ENCODE measurements at regions not wholly inside any gene's neighbourhood (a gene's known extent, or its start where the extent isn't known, plus 50 kb on each side); places are given as distances from the start of the nearest gene placed in this dataset.

GRCh38 chr1:71345491-71345890 lies 264.7 kb upstream of the ZRANB2 start:
- no peak for TF ChIP-seq TCF12 (IDR thresholded peaks at IDR 0.05; ENCODE audit: low read depth)
- TF ChIP-seq NFIC (IDR thresholded peaks at IDR 0.05) = no peak
- no peak for TF ChIP-seq CREB1 (IDR thresholded peaks at IDR 0.05; ENCODE audit: low read depth)
- no peak for TF ChIP-seq FOXM1 (IDR thresholded peaks at IDR 0.05; ENCODE audit: borderline replicate concordance, low read depth)
- no peak for TF ChIP-seq ZBTB7A (IDR thresholded peaks at IDR 0.05; ENCODE audit: low read depth)

GRCh38 chr1:71343686-71344416 lies 263.0 kb upstream of the ZRANB2 start:
- no peak for TF ChIP-seq TCF12 (IDR thresholded peaks at IDR 0.05; ENCODE audit: low read depth)
- TF ChIP-seq RAD21 (IDR thresholded peaks at IDR 0.05; ENCODE audit: low read depth) = peak; percentile 11; the same call in 1 of the 2 replicates
- no peak for TF ChIP-seq EP300 (IDR thresholded peaks at IDR 0.05; ENCODE audit: borderline replicate concordance)
- no peak for TF ChIP-seq FOXM1 (IDR thresholded peaks at IDR 0.05; ENCODE audit: borderline replicate concordance, low read depth)
- TF ChIP-seq ZBTB7A (IDR thresholded peaks at IDR 0.05; ENCODE audit: low read depth) = no peak

- no peak for TF ChIP-seq MAX (IDR thresholded peaks at IDR 0.05)
- TF ChIP-seq EP300 (IDR thresholded peaks at IDR 0.05; ENCODE audit: borderline replicate concordance) = no peak
- TF ChIP-seq YY1 (IDR thresholded peaks at IDR 0.05; ENCODE audit: low read depth) = no peak
- no peak for TF ChIP-seq FOXM1 (IDR thresholded peaks at IDR 0.05; ENCODE audit: borderline replicate concordance, low read depth)
- no peak for TF ChIP-seq USF1 (IDR thresholded peaks at IDR 0.05)
- TF ChIP-seq REST (IDR thresholded peaks at IDR 0.05; ENCODE audit: low read depth) = no peak
- TF ChIP-seq RAD21 (IDR thresholded peaks at IDR 0.05; ENCODE audit: low read depth) = no peak
- no peak for TF ChIP-seq TCF12 (IDR thresholded peaks at IDR 0.05; ENCODE audit: low read depth)
- no peak for TF ChIP-seq EGR1 (IDR thresholded peaks at IDR 0.05)
- TF ChIP-seq CREB1 (IDR thresholded peaks at IDR 0.05; ENCODE audit: low read depth) = no peak
- no peak for TF ChIP-seq ZBTB7A (IDR thresholded peaks at IDR 0.05; ENCODE audit: low read depth)
- no peak for TF ChIP-seq TEAD4 (IDR thresholded peaks at IDR 0.05)
- TF ChIP-seq TAF1 (IDR thresholded peaks at IDR 0.05; ENCODE audit: low read depth) = no peak
- no peak for TF ChIP-seq NFIC (IDR thresholded peaks at IDR 0.05)
- TF ChIP-seq CEBPB (IDR thresholded peaks at IDR 0.05) = no peak
Observed at GRCh38 chr1:71339238-71339637, 258.4 kb upstream of the ZRANB2 start.

- TF ChIP-seq REST (IDR thresholded peaks at IDR 0.05; ENCODE audit: low read depth) (no peak), YY1 (IDR thresholded peaks at IDR 0.05; ENCODE audit: low read depth) (no peak), EGR1 (IDR thresholded peaks at IDR 0.05) (no peak), EP300 (IDR thresholded peaks at IDR 0.05; ENCODE audit: borderline replicate concordance) (no peak), CREB1 (IDR thresholded peaks at IDR 0.05; ENCODE audit: low read depth) (no peak), NFIC (IDR thresholded peaks at IDR 0.05) (no peak), TAF1 (IDR thresholded peaks at IDR 0.05; ENCODE audit: low read depth) (no peak), MAX (IDR thresholded peaks at IDR 0.05) (no peak), TCF12 (IDR thresholded peaks at IDR 0.05; ENCODE audit: low read depth) (no peak)
Observed at GRCh38 chr1:71330991-71331390, 250.2 kb upstream of the ZRANB2 start.

DNA sequence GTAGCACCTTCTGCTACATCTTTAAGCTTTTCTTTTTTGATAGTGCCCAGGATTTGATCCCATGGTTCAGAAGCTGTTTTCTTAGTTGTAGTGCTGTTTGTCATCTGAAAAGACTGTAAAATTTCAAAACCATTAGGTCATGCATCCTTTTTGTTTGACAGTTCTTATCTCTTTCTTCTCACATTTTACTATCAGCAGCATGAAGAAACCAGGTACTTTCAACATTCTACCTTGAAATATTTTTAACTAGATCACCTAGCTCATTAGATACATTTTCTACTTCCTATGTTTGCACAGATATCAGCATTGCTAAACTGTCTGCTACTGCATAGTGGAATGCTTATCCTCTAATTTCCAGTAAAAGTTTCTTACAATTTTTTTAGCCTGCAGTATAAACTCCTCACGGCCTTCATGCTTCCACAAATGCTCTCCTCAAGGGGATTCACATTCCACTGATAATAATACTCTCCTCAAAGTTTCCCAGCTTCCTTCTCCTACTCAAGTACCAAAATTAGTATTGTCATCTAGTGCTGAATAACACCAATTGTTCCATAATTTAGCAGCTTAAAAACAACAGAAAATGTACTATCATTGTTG lies 243.9 kb upstream of the ZRANB2 start:
- TF ChIP-seq EGR1 (IDR thresholded peaks at IDR 0.05) = no peak
- TF ChIP-seq RAD21 (IDR thresholded peaks at IDR 0.05; ENCODE audit: low read depth) = no peak
- TF ChIP-seq NFIC (IDR thresholded peaks at IDR 0.05) = no peak
- no peak for TF ChIP-seq TEAD4 (IDR thresholded peaks at IDR 0.05)
- no peak for TF ChIP-seq REST (IDR thresholded peaks at IDR 0.05; ENCODE audit: low read depth)
- no peak for TF ChIP-seq FOXM1 (IDR thresholded peaks at IDR 0.05; ENCODE audit: borderline replicate concordance, low read depth)
- no peak for TF ChIP-seq USF1 (IDR thresholded peaks at IDR 0.05)
- TF ChIP-seq TCF12 (IDR thresholded peaks at IDR 0.05; ENCODE audit: low read depth) = no peak
- no peak for TF ChIP-seq YY1 (IDR thresholded peaks at IDR 0.05; ENCODE audit: low read depth)
- no peak for TF ChIP-seq CREB1 (IDR thresholded peaks at IDR 0.05; ENCODE audit: low read depth)
- no peak for TF ChIP-seq TAF1 (IDR thresholded peaks at IDR 0.05; ENCODE audit: low read depth)
- no peak for TF ChIP-seq MAX (IDR thresholded peaks at IDR 0.05)
- TF ChIP-seq EP300 (IDR thresholded peaks at IDR 0.05; ENCODE audit: borderline replicate concordance) = no peak
- TF ChIP-seq ZBTB7A (IDR thresholded peaks at IDR 0.05; ENCODE audit: low read depth) = no peak
- no peak for TF ChIP-seq CEBPB (IDR thresholded peaks at IDR 0.05)
